ENCODE measurements at regions not wholly inside any gene's neighbourhood (a gene's known extent, or its start where the extent isn't known, plus 50 kb on each side); places are given as distances from the start of the nearest gene placed in this dataset.

- no peaks in the 10 kb centered on the region for H3K27me3 ChIP-seq (ENCODE audit: control insufficient read depth, insufficient read depth, low read length)
- ChIA-PET CTCF (no interaction called here), POLR2A (no interaction called here)
- DNase-seq (ENCODE audit: low read depth): no peak
- no peaks in the 10 kb centered on the region for H3K36me3 ChIP-seq (ENCODE audit: control insufficient read depth, insufficient read depth, low read length)
- no peak for TF ChIP-seq CTCF (IDR thresholded peaks at IDR 0.05; ENCODE audit: insufficient read depth, low read depth, low read length)
- H3K4me3 ChIP-seq (ENCODE audit: low read depth, low read length): no peak overlapping the region
Measured at GRCh38 chr2:163312713-163313112, 423.1 kb downstream of the FIGN start.

GRCh38 chr2:163306647-163307046, 429.2 kb downstream of the FIGN start:
- DNase-seq (ENCODE audit: low read depth): no peak
- CTCF ChIA-PET: no interaction called here

DNA sequence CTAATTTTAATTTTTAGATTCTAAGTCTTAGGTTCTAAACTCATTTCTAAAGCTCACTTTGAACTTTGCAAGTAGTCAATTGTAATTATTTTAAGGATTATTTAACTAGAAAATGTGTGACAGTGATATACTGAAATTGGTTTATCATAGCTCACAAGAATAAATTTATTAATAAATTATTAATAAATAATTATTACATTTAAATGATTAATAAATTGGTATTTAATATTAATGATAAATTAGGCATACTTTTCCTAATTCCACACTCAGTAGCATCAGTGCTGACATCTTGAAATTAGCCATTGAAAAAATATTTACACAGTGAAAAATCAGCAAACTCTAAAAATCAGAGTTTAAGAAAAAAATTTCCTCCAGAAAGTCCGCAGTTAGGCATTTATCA, 433.7 kb downstream of the FIGN start:
- Histone ChIP-seq H3K4me3 (ENCODE audit: low read depth, low read length) (no peak overlapping the region), H3K36me3 (ENCODE audit: control insufficient read depth, insufficient read depth, low read length) (no peaks in the 10 kb centered on the region), H3K27me3 (ENCODE audit: control insufficient read depth, insufficient read depth, low read length) (peaks cover 1% of the 10 kb centered on the region; the same call in 1 of the 2 replicates)
- ChIA-PET CTCF (no interaction called here), POLR2A (no interaction called here)
- no peak for DNase-seq (ENCODE audit: low read depth)
- TF ChIP-seq CTCF (IDR thresholded peaks at IDR 0.05; ENCODE audit: insufficient read depth, low read depth, low read length): no peak

More at GRCh38 chr2:163306647-163307046, 429.2 kb downstream of the FIGN start:
- Histone ChIP-seq H3K4me3 (ENCODE audit: low read depth, low read length) (no peak overlapping the region), H3K27me3 (ENCODE audit: control insufficient read depth, insufficient read depth, low read length) (no peaks in the 10 kb centered on the region), H3K36me3 (ENCODE audit: control insufficient read depth, insufficient read depth, low read length) (no peaks in the 10 kb centered on the region)
- POLR2A ChIA-PET: no interaction called here
- no peak for TF ChIP-seq CTCF (IDR thresholded peaks at IDR 0.05; ENCODE audit: insufficient read depth, low read depth, low read length)

- no peaks in the 10 kb centered on the region; the same call in 1 of the 2 replicates for H3K27me3 ChIP-seq (ENCODE audit: control insufficient read depth, insufficient read depth, low read length)
- TF ChIP-seq CTCF (IDR thresholded peaks at IDR 0.05; ENCODE audit: insufficient read depth, low read depth, low read length): no peak
- DNase-seq (ENCODE audit: low read depth): no peak
- ChIA-PET POLR2A (no interaction called here), CTCF (no interaction called here)
- no peak overlapping the region for H3K4me3 ChIP-seq (ENCODE audit: low read depth, low read length)
- H3K36me3 ChIP-seq (ENCODE audit: control insufficient read depth, insufficient read depth, low read length): no peaks in the 10 kb centered on the region
Measured at GRCh38 chr2:163291790-163292189, 444.0 kb downstream of the FIGN start.

DNA sequence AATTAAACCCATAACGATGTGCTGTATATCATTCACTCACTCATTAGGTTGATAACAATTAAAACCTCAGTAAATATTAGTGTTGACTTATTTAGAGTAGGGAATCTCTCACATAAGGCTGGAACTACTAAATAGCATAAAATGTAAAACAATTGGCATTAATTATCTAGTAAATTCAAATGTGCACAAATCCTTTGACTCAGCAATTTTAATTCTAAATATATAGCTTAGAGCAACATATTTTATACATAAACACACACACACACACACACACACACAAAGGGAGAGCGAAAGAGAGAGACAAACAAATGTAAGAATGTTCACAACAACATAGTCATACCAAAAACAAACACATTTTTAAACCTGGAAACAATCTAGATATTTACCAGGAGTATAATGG, 443.1 kb upstream of the KCNH7 start:
- ChIA-PET POLR2A (no interaction called here), CTCF (no interaction called here)
- no peak for TF ChIP-seq CTCF (IDR thresholded peaks at IDR 0.05; ENCODE audit: insufficient read depth, low read depth, low read length)
- no peak for DNase-seq (ENCODE audit: low read depth)
- H3K36me3 ChIP-seq (ENCODE audit: control insufficient read depth, insufficient read depth, low read length): no peaks in the 10 kb centered on the region
- no peaks in the 10 kb centered on the region for H3K27me3 ChIP-seq (ENCODE audit: control insufficient read depth, insufficient read depth, low read length)
- no peak overlapping the region for H3K4me3 ChIP-seq (ENCODE audit: low read depth, low read length)
